ENCODE measurements at regions not wholly inside any gene's neighbourhood (a gene's known extent, or its start where the extent isn't known, plus 50 kb on each side); places are given as distances from the start of the nearest gene placed in this dataset.
"Not testable (repeated sequence)": the region's sequence is repeated elsewhere in the genome, so short reads cannot be mapped to it uniquely, and the experiment has no call there.

DNA sequence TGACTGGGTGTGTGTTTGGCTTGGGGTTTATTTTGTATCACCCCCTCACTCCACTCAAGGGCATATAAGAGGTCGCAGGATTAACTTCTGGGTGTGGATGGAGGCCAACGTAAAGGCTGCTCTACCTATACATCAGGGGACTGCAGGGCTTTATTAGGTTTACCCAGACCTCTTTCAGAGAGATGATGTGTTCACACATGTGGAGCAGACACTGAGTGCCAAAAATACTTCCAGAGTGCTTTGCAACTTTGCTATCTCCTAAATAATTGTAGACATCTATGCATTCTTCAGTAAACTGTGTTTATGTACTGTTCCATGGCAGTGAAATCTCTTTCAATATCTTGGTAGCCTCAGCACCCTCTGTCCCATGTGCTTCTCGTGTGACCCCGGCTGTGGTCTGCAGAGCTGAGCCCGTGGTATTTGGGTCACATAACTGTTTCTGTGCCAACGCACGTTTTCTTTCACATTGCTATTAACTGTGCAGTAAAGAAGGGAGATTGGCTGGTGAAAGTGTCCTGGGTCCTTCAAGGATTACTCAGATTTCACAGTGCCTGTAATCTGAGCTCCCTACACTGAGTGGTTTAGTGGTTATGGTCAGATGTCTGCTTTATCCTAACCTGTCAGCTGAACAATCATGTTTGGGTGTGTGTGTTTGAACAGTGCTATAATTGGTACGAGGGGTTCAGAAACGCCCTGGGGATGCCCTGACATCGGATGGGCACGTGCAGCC lies 208.1 kb downstream of the VAPA start:
- DNase-seq, result peak; percentile 17 to 22

DNA sequence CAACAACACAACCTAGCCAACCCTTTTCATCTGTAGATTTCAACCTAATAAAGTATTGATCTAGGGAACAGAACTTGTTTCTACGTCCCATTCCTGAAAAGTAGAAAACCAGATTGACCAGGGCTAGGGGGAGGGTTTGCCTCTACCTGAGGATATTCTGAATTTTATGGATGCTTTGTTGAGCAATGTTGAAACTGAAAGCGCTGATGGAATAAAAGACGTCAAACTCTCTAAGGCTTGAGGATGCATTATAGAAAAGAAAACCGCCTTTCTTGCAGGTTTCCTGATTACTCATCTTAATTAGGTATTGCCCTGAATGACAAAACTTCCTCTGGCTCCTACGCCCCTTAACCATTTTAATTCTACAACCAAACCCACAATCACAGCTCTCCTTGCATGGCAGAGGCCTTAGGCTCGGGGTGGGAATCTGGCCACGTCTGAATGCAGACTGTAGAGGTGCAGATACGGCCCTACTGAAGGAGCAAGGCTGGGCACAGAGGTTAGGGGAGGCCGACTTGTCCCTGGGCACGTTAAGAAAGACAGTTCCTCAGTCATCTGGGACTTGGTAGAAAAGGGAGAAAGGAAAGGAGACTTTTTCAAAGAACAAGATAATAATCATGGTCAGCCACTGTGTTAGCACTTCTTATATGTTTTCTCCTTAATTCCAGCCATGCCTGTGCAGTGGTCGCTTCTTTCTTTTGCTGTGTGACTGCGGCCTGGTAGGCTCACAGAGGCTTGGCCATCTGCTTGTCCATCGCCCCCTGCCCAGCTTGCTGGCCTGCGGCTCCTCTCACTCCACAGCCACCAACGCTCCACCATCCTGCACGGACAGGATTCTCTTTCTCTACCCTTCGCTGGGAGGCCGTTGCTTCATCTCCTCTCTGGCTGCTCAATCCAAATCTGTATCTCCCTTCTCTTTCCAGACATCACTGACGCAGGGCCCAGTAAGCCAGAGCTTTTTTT lies 209.5 kb downstream of the VAPA start:
- no peak for DNase-seq

GRCh38 chr18:10124071-10124470 lies 210.3 kb downstream of the VAPA start:
- DNase-seq, result no peak

GRCh38 chr18:10124557-10124956 lies 210.7 kb downstream of the VAPA start:
- no peak for DNase-seq

- DNase-seq, result no peak
Measured at GRCh38 chr18:10124967-10125366, 211.2 kb downstream of the VAPA start.

DNA sequence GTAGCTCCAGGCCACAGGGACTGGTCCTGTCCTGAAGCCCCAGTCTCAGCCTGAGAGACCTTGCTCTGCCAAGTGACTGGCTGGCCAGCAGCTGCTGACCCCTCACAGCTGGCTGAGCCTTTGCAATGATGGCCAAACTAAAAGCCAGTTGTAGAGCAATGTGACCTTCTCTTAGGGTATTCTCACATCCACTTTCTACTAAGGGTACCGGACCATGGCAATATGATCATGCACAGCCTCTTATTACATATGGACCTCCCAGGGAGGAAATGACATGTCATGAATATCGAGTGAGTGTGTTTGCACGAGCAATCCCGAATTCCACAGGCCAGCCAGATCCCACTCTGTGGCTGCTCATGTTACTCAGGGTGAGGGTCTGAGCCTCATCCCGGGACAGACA lies 213.9 kb downstream of the VAPA start:
- DNase-seq, result no peak

GRCh38 chr18:10128921-10129501 lies 215.2 kb downstream of the VAPA start:
- DNase-seq, result no peak

DNA sequence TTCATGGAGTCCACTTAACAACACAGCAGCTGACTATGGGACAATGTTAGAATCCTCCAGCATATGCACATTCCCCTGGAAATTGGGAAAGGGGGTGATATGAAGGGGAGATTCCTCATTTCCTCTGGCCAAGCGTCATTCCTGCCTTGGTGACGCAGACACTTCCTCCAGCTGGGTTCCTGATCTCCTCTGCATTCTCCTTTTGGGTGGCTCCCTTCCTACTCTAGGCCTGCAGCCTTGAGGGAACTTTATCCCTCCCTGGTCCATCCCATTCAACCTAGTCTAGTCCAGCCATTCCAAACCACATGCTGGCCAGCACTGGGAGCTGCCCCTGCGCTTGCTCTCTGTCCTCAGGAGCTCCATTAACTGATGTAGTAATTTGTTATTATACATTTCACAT lies 216.8 kb downstream of the VAPA start:
- no peak for DNase-seq

GRCh38 chr18:10131081-10131459 lies 217.3 kb downstream of the VAPA start:
- DNase-seq, result no peak

- DNase-seq, result peak; percentile 11 to 35
Measured at GRCh38 chr18:10131460-10132395, 217.9 kb downstream of the VAPA start.

DNA sequence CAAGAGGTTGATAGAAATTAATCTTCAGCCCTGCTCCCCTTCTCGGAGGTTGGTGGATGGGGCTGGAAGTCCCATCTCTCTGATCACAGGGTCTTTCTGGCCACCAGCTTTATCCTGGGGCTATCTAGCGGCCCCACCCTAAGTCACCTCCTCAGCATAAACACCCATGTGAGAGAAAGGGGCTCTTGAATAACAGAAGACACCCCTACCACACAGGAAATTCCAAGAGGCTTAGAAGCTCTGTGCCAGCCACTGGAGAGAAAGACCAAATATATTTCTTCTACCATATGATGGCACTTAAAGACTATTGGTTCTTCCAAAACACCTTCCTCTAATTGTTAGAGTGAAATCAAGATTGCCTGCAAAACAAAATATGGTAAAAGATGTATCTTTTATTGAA lies 219.7 kb downstream of the VAPA start:
- no peak for DNase-seq

DNA sequence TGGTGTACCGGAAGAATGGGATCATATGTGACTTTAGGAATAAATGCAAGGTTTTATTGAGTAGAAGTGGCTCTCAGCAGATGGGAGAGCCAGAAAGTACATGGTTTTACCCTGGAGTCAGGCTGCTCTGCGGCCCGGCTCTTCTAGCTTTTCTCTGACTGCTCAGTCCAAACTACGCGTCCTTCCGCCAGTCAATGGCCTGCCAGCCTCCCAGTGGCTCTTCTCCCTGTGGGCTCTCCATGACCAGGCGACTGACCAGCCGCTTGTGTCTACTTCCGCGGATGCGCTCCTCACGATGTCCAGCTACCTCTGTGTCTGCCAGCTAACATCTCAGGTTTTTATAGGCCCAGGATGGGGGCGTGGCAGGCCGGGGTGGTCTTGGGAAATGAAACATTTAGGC lies 220.4 kb downstream of the VAPA start:
- no peak for DNase-seq

DNA sequence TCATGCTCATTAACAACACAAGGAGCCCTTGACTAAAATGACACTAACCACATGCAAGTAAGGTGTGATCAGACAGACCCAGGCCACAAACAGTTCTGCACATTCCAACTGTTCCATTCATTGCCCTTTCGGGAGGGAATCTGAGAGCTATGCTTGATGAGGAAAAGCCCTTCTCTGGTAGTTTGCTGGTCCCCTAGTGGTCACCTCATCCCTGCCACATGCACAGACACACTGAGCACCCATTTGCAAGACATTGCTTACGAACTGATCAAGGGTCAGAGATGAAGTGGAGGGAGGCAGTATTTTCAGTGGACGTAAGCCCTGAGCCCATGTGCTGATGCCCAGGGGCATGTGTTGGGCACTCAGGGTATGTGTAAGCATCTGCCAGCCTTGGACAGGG lies 220.9 kb downstream of the VAPA start:
- not testable (repeated sequence) for DNase-seq

DNA sequence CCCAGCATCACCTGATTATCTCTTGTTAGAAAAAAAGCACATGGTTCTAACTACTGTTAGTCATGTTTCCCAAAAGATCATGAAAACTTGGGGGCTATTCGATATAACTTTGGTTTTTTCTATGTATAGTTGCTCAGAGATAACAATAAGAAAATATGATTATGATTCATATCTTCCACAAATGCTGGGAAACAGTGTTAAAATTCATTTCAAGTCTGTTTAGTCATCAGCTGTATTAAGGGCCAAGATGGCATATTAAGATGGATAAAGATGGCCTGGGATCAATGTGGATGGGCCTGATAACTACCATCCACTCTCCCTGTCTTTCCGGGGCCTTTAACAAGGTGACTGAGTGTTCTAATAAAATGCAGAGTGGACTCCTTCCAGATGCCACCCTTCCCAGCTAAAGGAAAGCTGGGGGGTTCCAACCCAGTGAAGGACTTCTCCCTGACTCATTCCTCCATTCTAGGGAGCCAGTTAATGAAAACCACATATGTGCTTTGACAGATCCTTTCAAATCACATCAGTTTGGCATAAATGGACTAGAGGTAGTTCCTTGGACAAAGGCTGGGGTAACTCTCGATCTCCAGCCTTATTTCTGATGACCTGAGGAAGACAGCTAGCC lies 221.6 kb downstream of the VAPA start:
- no peak for DNase-seq

- no peak for DNase-seq
Measured at GRCh38 chr18:10138719-10139118, 224.9 kb downstream of the VAPA start.

DNA sequence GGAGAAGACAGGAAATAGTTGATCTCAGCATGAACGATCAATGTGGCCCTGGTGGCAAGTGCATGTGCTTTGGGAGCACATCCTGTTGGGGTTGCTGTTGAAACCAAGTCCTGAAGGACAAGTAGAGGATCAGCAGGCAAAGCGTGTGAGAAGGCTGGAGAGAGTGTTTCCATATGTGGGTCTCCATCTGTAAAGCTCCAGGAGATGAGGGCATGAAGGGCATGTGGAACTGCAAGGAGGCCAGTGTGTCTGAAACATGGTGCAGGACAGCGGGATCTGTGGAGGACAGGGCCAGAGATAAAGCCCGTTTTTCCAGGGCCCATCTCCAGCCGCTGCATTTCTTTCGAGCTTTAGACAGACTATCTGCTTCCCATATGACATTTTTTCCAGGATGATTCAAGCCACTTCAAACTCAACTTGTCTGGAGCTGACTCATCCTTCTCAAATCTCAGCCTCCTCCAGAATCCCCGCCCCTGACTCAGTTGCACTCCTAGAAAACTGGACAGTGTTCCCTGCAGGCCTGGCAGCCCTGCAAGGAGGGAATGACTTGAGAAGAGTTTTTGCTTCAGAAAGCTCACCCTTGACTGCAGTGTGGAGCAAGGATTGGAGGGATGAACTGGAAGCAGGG lies 226.1 kb downstream of the VAPA start:
- DNase-seq, result no peak

GRCh38 chr18:10140461-10141282 lies 226.9 kb downstream of the VAPA start:
- DNase-seq, result no peak

DNA sequence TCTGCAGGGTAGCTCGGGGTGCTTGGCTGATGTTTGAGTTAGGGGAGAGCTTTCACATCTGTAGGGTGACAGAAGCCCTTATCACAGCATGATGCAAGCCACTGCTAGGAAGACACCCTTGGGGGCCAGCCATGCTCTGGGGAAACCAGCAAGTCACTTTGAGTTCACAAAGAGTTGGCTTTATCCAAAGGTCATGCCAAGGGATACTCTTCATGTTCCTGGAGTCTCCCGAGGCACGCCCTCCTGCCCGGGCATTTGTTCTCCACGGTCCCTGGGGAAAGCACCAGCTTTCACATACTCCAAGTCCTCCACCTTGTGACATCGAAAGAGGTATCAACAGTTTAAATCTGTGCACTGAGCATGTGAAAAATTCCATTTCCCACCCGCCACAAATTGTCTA lies 227.7 kb downstream of the VAPA start:
- no peak for DNase-seq

DNA sequence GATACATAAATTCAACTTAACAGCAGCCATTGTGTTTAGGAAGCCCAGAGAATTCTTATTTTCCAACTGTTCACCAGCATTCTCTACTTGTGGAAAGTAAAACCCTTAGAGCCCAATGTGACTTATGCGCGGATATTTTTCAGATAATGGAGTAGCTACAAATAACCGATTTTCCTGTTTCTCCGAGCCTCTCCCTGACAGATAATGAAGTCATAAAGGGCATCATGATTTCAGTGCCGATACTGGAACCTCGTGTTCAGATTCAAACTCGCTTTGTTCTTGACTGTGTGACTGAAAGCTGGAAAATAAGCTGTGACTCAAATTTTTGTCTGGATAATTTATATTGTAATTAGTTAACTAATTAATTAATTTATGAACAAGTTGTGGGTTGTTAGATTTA lies 228.2 kb downstream of the VAPA start:
- no peak for DNase-seq

- DNase-seq, result no peak
Measured at GRCh38 chr18:10142496-10143160, 228.8 kb downstream of the VAPA start.

Measured in NCI-H526 (cell line).